ENCODE measurements at regions not wholly inside any gene's neighbourhood (a gene's known extent, or its start where the extent isn't known, plus 50 kb on each side); places are given as distances from the start of the nearest gene placed in this dataset.

GRCh38 chr14:61130512-61131260 is 149.6 kb downstream of the SLC38A6 start:
- DNase-seq (ENCODE audit: low read depth), result no peak

- no peak for DNase-seq (ENCODE audit: low read depth)
These were observed 148.2 kb downstream of the SLC38A6 start for GRCh38 chr14:61129168-61129745.

- no peak for DNase-seq (ENCODE audit: low read depth)
These were observed 147.5 kb downstream of the SLC38A6 start for GRCh38 chr14:61128382-61129167.

- DNase-seq (ENCODE audit: low read depth), result no peak
These were observed 145.8 kb downstream of the SLC38A6 start for GRCh38 chr14:61126603-61127498.

- DNase-seq (ENCODE audit: low read depth), result no peak
These were observed 145.0 kb downstream of the SLC38A6 start for GRCh38 chr14:61125867-61126572.

- DNase-seq (ENCODE audit: low read depth), result no peak
These were observed 144.2 kb downstream of the SLC38A6 start for GRCh38 chr14:61125041-61125866.

- DNase-seq (ENCODE audit: low read depth), result no peak
These were observed 141.8 kb downstream of the SLC38A6 start for GRCh38 chr14:61122862-61123261.

- DNase-seq (ENCODE audit: low read depth), result peak; percentile 68
These were observed 140.3 kb downstream of the SLC38A6 start for GRCh38 chr14:61121355-61121787.

GRCh38 chr14:61120576-61120975 is 139.5 kb downstream of the SLC38A6 start:
- DNase-seq (ENCODE audit: low read depth), result no peak

- DNase-seq (ENCODE audit: low read depth), result no peak
These were observed 138.0 kb downstream of the SLC38A6 start for GRCh38 chr14:61119006-61119405.

GRCh38 chr14:61116369-61116768 is 135.3 kb downstream of the SLC38A6 start:
- DNase-seq (ENCODE audit: low read depth), result no peak

- DNase-seq (ENCODE audit: low read depth), result no peak
These were observed 132.6 kb downstream of the SLC38A6 start for GRCh38 chr14:61113561-61114225.

- DNase-seq (ENCODE audit: low read depth), result no peak
These were observed 131.5 kb downstream of the SLC38A6 start for GRCh38 chr14:61112506-61112905.

- no peak for DNase-seq (ENCODE audit: low read depth)
These were observed 130.7 kb downstream of the SLC38A6 start for GRCh38 chr14:61111731-61112130.

- DNase-seq (ENCODE audit: low read depth), result no peak
These were observed 130.2 kb downstream of the SLC38A6 start for GRCh38 chr14:61111209-61111665.

GRCh38 chr14:61110316-61111082 is 129.5 kb downstream of the SLC38A6 start:
- no peak for DNase-seq (ENCODE audit: low read depth)

GRCh38 chr14:61109288-61109687 is 128.2 kb downstream of the SLC38A6 start:
- no peak for DNase-seq (ENCODE audit: low read depth)

GRCh38 chr14:61108496-61109141 is 127.6 kb downstream of the SLC38A6 start:
- no peak for DNase-seq (ENCODE audit: low read depth)

Data from amniotic epithelial cell (primary cell).